ENCODE measurements at regions not wholly inside any gene's neighbourhood (a gene's known extent, or its start where the extent isn't known, plus 50 kb on each side); places are given as distances from the start of the nearest gene placed in this dataset.
"Not testable (repeated sequence)": the region's sequence is repeated elsewhere in the genome, so short reads cannot be mapped to it uniquely, and the experiment has no call there.

DNA sequence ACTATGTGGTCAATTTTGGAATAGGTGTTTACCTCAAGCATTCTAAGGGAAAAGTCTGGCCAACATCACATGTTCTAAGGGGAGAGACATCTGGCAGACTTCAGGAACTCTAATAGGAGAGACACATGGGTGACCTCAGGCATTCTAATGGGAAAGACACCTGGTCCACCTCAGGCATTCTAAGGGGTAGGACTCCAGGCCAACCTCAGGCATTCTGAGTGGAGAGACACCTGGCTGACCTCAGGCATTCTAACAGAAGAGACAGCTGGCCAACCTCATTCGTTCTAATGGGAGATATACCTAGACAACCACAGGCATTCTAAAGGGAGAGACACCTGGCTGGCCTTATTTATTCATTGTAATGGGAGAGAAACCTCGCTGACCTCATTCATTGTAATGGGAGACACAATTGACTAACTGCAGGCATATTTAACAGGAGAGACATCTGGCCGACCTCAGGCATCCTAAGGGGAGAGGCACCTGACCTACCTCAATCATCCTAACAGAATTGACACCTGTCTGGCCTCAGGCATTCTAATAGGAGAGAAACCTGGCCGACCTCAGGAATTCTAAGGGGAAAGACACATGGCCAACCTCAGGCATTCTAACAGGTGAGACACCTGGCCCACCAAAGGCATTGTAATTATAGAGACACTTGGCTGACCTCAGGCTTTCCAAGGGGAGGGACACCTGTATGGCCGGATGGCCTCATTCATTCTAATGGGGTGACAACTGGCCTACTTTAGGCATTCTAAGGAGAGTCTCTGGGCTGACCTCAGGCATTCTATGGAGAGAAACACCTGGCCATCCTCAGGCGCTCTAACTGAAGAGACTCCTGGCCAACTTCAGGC lies 1346.8 kb downstream of the UQCRFS1 start:
- DNase-seq = no peak

DNA sequence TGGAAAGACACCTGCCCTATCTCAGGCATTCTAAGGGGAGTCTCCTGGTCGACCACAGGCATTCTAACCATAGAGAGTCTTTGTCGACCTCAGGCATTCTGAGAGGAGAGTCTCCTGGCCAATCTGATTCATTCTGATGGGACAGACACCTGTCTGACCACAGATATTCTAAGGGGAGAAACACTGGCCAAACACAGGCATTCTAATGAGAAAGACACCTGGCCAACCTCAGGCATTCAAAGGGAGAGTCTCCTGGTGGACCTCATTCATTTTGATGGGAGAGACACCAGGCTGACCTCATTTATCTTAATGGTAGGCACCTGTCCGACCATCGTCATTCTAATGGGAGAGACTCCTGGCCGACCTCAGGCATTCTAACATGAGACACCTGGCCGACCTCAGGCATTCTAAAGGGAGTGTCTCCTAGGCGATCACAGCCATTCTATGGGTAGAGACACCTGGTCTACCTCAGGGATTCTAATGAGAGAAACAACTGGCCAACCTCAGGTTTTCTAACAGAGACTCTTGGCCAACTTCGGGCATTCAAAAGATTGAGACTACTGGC lies 1351.5 kb downstream of the UQCRFS1 start:
- no peak for DNase-seq

DNA sequence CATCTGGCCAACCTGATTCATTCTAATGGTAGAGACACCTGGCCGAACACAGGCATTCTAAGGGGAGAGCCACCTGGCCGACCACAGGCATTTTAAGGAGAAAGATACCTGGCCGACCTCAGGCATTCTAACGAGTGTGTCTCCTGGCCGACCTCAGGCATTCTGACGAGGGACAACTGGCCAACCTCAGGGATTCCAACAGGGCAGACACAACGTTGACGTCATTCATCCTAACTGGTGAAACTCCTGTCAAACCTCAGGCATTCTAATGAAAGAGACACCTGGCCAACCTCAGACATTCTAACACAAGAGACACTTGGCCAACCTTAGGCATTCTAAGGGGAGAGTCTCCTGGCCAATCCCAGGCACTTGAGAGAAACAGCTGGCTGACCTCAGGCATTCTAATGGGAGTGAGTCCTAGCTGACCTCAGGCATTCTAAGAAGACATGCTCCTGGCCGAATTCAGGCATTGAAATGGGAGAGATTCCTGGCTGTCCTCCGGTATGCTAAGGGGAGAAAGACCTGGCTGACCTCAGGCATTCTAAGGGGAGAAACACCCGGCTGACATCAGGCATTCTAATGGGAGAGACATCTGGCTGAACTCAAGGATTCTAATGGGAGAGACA lies 1352.5 kb downstream of the UQCRFS1 start:
- DNase-seq = no peak

DNA sequence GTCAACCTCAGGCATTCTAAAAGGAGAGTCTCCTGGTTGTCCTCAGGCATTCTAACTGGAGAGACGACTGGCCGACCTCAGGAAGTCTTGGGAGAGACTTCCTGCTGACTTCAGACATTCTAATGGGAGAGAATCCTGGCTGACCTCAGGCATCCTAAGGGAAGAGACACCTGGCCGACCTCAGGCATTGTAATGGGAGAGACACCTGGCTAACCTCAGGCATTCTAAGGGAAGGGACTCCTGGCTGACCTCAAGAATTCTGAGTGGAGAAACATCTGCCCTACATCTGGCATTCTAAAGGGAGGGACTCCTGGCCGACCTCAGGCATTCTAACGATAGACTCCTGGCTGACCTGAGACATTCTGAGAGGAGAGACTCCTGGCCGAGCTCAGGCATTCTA lies 1353.3 kb downstream of the UQCRFS1 start:
- no peak for DNase-seq

DNA sequence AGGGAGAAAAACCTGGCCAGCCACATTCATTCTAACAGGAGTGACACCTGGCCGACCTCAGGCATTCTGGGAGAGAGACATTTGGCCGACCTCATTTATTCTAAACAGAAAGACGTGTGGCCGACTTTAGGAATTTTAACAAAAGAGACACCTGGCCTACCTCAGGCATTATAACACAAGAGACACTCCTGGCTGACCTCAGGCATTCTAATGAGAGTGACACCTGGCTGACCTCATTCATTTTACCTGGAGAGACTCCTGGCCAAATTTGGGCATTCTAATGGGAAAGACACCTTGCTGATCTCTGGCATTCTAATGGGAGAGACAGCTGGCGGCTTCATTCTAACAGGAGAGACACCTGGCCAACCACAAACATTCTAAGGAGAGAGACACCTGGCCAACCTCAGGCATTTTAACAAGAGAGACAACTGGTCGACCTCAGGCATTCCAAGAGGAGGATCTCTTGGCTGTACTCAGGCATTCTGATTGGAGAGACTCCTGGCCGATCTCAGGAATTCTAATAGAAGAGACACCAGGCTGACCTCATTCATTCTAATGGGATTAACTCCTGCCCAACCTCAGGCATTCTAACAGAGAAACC lies 1353.9 kb downstream of the UQCRFS1 start:
- DNase-seq = no peak

DNA sequence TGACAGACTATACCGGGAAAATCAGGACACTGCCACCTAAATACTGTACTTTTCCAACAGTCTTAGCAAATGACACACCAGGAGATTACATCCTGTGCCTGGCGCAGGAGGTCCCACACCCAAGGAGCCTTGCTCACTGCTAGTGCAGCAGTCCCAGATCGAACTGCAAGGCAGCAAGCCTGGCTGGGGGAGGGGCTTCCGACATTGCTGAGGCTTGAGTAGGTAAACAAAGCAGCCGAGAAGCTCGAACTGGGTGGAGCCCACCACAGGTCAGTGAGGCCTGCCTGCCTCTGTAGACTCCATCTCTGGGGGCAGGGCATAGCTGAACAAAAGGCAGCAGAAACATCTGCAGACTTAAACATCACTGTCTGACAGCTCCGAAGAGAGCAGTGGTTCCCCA lies 1360.0 kb downstream of the UQCRFS1 start:
- not testable (repeated sequence) for DNase-seq

DNA sequence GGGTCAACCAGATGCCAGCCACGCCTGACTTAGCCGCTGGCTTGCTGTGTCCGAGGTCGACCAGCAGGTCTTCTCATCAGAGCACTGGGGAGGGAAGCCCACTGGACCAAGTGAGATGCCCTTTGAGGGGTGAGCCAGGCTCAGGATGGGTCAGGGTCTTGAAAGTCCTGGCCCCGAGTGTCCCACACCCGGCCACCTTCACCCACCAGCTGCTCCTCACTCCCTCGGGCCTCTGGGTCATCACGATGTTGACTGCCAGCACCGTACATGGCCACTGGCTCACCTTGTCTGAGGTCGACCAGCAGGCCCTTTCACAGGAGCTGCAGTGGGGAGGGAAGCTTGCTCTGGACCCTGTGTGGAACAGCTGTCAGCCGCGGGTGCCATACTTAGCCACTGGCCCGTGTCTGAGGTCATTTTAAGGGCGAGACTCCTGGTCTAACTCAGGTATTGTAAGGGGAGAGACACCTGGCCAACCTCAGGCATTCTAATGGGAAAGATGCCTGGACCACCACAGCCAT lies 1361.3 kb downstream of the UQCRFS1 start:
- no peak for DNase-seq

DNA sequence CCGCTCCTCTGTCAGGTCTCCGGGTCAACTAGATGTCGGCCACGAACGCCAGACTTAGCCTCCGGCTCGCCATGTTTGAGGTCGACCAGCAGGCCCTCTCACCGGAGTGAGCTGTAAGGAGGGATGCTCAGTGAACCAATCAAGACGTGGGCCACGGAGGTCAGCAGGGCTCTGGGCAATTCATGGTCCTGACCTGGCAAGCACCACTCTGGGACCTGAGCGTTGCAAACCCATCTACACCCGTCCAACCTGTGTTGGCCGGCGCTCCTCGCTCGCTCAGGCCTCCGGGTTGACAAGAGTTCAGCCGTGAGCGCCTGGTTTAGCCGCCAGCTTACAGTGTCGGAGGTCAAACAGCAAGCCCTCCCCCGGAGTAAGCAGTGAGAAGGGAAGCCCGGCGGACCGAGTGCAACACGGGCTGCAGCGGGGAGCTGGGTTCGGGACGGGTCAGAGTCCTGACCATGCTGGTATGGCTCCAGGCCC lies 1361.9 kb downstream of the UQCRFS1 start:
- no peak for DNase-seq

DNA sequence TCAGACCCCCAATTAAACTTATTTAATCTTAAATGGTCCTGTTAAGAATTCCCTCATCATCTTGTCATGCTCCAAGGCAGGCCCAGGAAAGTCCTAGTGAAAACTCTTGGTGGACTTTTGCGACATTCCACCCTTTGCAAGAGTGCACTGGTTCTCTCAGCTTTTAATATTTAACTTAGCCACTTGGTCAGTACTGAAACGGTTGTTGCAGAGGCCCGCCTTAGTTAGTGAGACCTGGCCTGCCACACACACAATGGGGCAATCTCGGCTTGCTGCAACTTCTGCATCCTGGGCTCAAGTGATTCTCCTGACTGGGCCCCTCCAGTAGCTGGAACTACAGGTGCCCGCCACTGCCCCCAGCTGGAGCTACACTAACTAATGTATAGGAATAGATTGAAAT lies 1366.0 kb downstream of the UQCRFS1 start:
- no peak for DNase-seq

DNA sequence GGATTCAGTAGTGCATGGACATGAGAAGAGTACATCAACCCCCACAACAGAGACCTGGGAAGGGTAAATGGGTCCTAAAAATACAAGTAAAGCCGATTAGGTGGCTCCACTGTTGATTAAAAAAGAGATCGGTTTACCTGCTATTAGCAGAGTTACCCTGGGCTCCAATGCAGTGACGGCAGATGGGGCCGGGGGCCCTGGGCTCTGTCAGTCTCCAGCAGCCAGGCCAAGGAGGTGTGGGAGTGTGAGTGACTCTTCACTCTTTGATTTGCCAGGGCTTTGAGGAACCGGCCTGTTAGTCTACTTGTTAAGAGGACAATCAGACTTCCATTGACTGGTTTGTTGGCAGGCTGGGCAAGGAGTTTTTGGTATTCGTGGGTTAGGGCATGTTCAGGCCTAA lies 1368.7 kb downstream of the UQCRFS1 start:
- no peak for DNase-seq

DNA sequence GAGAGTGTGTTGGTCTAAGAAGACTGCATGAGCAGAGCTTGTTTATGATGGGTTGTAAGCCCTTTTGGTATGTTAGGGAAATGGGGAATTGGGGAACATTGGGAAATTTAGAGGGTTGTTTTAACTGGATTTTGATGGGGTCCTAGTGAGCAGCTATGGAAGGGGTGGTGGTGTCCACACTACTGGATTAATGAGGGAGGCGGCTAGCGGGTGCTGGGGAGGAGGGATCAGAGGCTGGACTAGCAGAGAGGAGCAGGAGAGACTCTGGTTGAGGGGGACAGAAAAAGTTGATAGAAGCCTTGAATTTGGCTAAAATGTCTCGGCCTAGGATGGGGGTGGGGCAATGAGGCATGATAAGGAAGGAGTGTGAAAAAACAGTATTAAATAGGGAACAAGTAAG lies 1369.1 kb downstream of the UQCRFS1 start:
- no peak for DNase-seq

DNA sequence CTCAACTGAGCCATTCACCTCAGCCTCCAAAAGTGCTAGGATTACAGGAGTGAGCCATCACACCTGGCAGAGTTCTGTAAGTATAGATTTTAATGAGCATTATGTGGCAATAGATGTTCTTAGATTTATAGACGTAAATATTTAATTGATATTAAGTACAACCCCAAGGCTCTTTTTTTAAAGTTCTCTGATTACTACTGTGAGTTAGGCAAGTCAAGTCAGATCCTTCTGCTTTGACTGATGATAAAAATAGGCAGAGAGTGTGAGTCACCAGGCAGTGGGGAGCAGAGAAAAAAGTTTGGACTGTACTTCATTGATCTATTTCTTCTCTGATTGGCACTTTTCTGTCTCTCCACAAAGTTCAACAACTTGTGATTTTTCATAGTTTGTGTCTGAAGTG lies 1379.9 kb downstream of the UQCRFS1 start:
- no peak for DNase-seq

DNA sequence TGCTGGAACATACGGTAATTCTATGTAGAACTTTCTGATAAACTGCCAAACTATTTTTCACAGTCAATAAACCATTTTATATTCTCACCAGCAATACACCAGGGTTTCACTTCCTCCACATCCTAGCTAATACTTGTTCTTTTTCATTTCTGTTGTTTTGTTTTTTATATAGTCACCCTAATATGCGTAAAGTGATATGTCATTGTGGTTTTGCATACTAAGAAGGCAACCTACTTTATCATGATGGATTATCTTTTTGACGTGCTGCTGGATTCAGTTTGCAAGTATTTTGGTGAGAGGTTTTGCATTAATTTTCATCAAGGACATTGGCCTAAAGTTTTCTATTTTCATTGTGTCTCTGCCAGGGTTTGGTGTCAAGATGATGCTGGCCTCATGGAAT lies 1384.1 kb downstream of the UQCRFS1 start:
- no peak for DNase-seq

DNA sequence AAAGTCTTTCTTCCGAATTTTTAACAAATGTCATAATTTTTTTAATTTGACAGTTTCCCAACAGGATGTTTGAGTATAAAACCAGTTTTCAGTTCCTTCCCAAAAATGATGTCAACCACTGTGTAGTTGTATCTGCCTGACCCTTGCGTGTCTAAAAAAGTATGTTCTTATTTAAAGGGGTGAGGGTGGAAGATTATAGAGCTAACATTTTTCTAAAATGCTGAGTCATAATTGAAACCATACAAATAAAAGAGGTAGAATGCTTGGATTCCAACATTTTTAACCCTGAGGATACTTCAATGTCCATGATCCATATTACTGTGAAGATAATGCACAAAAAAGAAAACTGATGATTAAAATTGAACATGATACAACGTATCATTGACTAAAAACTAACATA lies 1388.8 kb downstream of the UQCRFS1 start:
- DNase-seq = no peak

DNA sequence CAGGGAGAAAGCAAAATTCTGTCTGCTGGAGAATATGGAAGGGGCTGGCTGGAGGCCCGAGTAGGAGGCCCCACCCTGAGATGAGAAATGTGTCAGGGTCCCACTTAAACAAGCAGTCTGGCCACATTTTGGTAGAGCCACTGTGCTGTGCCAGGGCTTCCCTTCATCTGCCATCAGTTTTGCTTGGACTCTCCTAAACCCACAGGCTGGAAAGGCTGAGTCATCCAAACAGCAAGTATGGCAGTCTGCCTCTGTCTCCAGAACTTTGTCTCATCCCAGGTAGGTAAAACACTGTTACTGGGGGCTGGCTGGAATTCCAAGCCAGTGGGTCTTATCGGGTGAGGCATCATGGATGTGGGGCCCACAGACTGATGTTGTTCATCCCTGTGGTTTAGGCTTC lies 1390.6 kb downstream of the UQCRFS1 start:
- DNase-seq = no peak

DNA sequence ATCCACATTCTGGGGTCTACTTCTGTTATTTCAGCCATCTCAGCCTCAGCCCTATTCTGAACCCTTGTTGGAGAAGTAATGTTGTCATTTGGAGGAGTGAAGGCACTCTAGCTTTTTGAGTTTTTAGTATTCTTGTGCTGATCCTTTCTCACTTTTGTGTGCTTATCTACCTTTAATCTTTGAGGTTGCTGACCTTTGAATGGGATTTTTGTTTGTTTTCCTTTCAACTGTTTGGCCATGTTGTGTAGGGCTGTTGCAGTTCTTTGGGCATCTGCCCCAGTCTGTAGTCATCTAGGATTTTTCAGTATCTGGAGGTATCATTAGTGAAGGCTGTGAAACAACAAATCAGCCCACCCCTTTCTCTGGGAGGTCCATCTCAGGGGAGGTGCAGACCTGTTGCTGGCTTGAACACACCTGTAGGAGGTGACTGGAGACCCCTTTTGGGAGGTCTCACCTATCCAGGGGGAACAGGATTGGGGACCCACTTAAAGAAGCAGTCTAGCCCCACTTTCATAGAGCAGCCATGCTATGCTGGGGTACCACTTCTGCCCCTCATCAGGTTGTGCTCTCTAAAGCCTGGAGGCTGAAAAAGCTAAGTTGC lies 1391.4 kb downstream of the UQCRFS1 start:
- DNase-seq = no peak

DNA sequence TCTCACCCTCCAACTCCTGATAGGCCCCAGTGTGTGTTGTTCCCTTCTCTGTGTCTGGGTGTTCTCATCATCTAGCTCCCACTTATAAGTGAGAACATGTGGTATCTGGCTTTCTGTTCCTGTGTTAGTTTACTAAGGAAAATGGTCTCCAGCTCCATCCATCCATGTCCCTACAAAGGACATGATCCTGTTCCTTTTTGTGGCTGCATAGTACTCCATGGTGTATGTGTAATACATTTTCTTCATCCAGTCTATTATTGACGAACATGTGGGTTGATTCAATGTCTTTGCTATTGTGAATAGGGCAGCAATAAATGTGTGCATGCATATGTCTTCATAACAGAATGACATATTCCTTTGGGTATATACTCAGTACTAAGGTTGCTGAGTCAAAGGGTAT lies 1397.0 kb downstream of the UQCRFS1 start:
- no peak for DNase-seq

DNA sequence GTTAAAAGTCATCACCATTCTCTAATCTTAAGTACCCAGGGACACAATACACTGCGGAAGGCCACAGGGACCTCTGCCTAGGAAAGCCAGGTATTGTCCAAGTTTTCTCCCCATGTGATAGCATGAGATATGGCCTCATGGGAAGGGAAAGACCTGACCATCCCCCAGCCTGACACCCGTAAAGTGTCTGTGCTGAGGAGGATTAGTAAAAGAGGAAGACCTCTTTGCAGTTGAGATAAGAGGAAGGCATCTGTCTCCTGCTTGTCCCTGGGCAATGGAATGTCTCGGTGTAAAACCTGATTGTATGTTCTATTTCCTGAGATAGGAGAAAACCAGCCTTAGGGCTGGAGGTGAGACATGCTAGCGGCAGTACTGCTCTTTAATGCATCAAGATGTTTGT lies 1398.1 kb downstream of the UQCRFS1 start:
- DNase-seq = not testable (repeated sequence)

DNA sequence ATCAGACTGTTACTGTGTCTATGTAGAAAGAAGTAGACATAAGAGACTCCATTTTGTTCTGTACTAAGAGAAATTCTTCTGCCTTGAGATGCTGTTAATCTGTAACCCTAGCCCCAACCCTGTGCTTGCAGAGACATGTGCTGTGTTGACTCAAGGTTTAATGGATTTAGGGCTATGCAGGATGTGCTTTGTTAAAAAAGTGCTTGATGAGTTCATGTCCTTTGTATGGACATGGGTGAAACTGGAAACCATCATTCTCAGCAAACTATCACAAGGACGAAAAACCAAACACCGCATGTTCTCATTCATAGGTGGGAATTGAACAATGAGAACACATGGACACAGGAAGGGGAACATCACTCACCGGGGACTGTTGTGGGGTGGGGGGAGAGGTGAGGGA lies 1398.7 kb downstream of the UQCRFS1 start:
- DNase-seq = not testable (repeated sequence)

DNA sequence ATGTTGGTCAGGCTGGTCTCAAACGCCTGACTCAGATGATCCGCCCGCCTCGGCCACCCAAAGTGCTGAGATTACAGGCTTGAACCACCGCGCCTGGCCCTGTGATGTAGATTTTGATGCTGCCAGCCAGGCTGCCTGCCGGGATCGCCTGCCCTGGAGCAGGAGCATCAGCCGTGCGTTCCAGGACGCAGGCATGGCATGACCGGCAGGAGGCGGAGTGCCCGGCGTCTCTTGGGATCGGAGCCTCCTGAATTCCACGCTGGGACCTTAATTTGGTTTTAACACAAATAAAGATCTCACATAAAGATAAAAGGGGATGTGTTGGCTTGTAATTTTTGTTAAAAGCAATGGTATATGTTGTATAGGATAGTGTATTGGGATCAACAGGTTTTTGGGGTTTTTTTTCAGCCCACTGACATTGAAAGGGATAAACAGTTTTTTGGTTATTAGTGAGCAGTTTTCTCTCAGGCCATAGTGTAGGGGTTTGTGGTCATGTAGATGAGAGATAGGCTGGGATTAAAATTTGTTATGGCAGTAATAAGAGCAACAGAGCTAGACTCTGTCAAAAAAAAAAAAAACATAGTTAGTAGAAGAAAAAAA lies 1406.4 kb downstream of the UQCRFS1 start:
- no peak for DNase-seq

DNA sequence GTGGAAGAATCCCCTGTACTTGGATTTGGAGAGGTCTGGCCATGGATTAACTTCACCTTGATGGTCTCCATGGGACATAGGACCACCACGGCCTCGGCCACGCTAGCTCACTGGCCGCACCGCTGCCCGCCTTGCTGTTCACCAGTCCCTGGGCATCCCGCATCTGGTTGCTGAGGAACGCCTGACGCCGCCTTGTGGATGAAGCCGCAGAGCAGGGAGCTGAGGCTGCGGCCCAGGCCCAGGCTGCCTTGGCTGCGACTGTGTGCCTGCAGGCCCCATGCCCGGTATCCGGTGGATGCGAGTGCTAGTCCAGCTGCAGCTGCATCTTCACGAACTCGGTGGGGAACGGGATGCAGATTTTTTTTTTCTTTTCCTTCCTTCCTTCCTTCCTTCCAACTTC lies 1407.1 kb downstream of the UQCRFS1 start:
- DNase-seq = no peak

DNA sequence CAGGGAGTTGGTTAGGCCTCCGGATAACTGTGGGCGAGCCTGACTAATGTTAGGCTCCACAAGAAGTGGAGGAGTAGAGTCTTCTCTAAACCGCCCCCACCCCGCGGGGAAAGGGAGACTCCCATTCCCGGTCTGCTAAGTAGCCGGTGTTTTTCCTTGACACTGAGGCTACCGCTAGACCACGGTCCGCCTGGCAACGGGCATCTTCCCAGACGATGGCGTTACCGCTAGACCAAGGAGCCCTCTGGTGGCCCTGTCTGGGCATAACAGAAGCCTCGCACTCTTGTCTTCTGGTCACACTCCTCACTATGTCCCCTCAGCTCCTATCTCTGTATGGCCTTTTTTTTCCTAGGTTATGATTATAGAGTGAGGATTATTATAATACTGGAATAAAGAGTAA lies 1410.7 kb downstream of the UQCRFS1 start:
- DNase-seq = not testable (repeated sequence)

Data from tongue (tissue), 1 donor.